ENCODE measurements at regions not wholly inside any gene's neighbourhood (a gene's known extent, or its start where the extent isn't known, plus 50 kb on each side); places are given as distances from the start of the nearest gene placed in this dataset.

DNA sequence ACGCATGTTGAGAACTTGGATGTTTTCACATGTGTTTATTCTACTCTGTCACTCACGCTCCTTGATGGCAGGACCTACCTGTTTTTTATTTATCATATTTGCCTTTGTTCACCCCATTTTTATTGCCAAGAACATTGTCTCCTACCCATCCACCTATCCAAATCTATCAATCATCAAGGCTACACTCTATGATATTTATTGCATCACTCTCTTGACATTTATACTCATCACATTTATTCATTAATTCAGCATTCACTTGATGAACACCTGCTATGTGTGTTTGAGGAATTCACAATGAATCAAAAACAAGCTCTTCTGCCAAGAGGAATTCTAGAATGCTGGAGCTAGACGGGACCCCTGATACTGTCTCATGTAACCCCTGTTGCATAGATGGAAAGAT, 94.5 kb upstream of the ZNF469 start:
- ChIA-PET POLR2A (no interaction called here), CTCF (interaction anchor here (0.6 kb wide), 1 partner anchor 252 kb away, joined by 4 read pairs; no protein-coding TSS in a partner anchor)
- Mint-ChIP-seq H3K27me3 (ENCODE audit: insufficient read depth, unreplicated experiment) (no peaks in the 10 kb centered on the region), H3K4me3 (ENCODE audit: unreplicated experiment) (no peak overlapping the region), H3K36me3 (ENCODE audit: insufficient read depth, unreplicated experiment) (no peaks in the 10 kb centered on the region), H3K9me3 (ENCODE audit: unreplicated experiment) (no peaks in the 10 kb centered on the region), H3K4me1 (ENCODE audit: insufficient read depth, unreplicated experiment) (no peaks in the 10 kb centered on the region), H3K27ac (ENCODE audit: low read depth, unreplicated experiment) (no peak overlapping the region)
- intact Hi-C loops (cut with micrococcal nuclease) = no loop called here
- DNase-seq (ENCODE audit: unreplicated experiment) = no peak
- no TSS peak for BruUV-seq (replicated peaks)
- TF ChIP-seq, protein P1, sequence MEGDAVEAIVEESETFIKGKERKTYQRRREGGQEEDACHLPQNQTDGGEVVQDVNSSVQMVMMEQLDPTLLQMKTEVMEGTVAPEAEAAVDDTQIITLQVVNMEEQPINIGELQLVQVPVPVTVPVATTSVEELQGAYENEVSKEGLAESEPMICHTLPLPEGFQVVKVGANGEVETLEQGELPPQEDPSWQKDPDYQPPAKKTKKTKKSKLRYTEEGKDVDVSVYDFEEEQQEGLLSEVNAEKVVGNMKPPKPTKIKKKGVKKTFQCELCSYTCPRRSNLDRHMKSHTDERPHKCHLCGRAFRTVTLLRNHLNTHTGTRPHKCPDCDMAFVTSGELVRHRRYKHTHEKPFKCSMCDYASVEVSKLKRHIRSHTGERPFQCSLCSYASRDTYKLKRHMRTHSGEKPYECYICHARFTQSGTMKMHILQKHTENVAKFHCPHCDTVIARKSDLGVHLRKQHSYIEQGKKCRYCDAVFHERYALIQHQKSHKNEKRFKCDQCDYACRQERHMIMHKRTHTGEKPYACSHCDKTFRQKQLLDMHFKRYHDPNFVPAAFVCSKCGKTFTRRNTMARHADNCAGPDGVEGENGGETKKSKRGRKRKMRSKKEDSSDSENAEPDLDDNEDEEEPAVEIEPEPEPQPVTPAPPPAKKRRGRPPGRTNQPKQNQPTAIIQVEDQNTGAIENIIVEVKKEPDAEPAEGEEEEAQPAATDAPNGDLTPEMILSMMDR (IDR thresholded peaks at IDR 0.05; ENCODE audit: unreplicated experiment) = no peak

DNA sequence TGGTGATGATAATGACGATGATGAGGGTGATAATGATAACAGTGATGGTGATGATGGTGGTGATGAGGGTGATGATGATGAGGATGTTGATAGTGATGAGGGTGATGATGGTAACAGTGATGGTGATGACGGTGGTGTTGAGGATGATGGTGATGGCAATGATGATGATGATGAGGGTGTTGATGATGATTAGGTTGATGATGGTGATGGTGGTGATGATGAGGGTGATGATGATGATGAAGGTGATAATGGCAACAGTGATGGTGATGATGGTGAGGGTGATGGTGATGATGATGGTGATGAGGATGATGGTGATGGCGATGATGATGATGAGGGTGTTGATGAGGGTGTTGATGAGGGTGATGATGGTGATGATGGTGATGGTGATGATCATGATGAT, 93.8 kb upstream of the ZNF469 start:
- POLR2A ChIA-PET = no interaction called here
- intact Hi-C loops (cut with micrococcal nuclease) = no loop called here
- H3K27me3 Mint-ChIP-seq (ENCODE audit: insufficient read depth, unreplicated experiment) = no peaks in the 10 kb centered on the region

DNA sequence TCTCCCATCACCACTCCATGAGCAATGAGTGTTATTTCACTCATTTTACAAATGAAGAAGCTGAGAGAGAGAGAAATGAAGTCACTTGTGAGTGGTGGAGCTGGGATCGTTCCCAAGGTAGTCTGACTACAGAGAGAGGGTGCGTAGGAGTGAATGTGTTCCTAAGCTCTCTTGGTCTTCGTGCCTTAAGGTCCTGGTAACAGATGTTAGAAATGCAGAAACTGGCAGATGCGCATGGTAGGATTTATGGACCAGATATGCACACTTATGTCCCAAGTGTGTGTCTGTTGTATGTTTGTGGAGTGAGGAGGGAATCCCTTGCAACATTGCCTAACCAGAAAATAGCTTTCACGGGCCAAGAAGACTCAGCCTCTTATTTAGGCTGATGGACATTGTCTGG, 93.2 kb upstream of the ZNF469 start:
- Mint-ChIP-seq H3K27me3 (ENCODE audit: insufficient read depth, unreplicated experiment) (no peaks in the 10 kb centered on the region), H3K4me1 (ENCODE audit: insufficient read depth, unreplicated experiment) (no peaks in the 10 kb centered on the region), H3K27ac (ENCODE audit: low read depth, unreplicated experiment) (no peak overlapping the region), H3K36me3 (ENCODE audit: insufficient read depth, unreplicated experiment) (no peaks in the 10 kb centered on the region), H3K4me3 (ENCODE audit: unreplicated experiment) (no peak overlapping the region), H3K9me3 (ENCODE audit: unreplicated experiment) (no peaks in the 10 kb centered on the region)
- no peak for DNase-seq (ENCODE audit: unreplicated experiment)
- ChIA-PET CTCF (no interaction called here), POLR2A (no interaction called here)
- intact Hi-C loops (cut with micrococcal nuclease) = no loop called here
- BruUV-seq (replicated peaks) = no TSS peak
- TF ChIP-seq, protein P1 (IDR thresholded peaks at IDR 0.05; ENCODE audit: unreplicated experiment) = no peak

More for the DNA sequence above, 93.8 kb upstream of the ZNF469 start:
- Mint-ChIP-seq H3K36me3 (ENCODE audit: insufficient read depth, unreplicated experiment) (no peaks in the 10 kb centered on the region), H3K4me3 (ENCODE audit: unreplicated experiment) (no peak overlapping the region), H3K4me1 (ENCODE audit: insufficient read depth, unreplicated experiment) (no peaks in the 10 kb centered on the region), H3K27ac (ENCODE audit: low read depth, unreplicated experiment) (no peak overlapping the region), H3K9me3 (ENCODE audit: unreplicated experiment) (no peaks in the 10 kb centered on the region)
- BruUV-seq (replicated peaks) = no TSS peak
- TF ChIP-seq, protein P1 (IDR thresholded peaks at IDR 0.05; ENCODE audit: unreplicated experiment) = no peak
- CTCF ChIA-PET = interaction anchor here (0.6 kb wide), 1 partner anchor 251 kb away, joined by 4 read pairs; no protein-coding TSS in a partner anchor
- DNase-seq (ENCODE audit: unreplicated experiment) = no peak

DNA sequence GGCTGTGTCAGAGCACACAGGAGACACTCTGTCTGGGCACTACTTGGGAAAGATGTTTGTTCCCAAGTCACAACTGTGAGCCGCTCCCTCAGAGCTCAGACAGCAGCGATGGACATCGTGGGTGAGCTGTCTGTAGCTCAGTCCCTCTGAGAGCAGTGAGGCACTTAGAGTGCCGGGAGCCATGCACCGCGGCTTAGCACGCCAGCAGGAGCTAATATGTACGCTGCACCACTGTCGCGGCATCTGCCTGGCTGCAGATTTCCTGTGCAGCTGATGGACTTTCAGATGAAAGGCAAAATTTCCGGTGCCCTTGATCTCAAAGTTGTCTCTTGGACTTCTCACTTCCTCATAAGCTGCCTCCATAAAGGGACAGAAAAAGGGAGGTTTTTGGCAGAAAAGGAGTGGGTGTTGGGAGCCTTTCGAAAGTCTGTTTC, 92.8 kb upstream of the ZNF469 start:
- no peak overlapping the region for H3K27ac Mint-ChIP-seq (ENCODE audit: low read depth, unreplicated experiment)
- no peak overlapping the region for H3K4me3 Mint-ChIP-seq (ENCODE audit: unreplicated experiment)
- BruUV-seq (replicated peaks) = no TSS peak
- DNase-seq (ENCODE audit: unreplicated experiment) = no peak
- no peaks in the 10 kb centered on the region for H3K36me3 Mint-ChIP-seq (ENCODE audit: insufficient read depth, unreplicated experiment)
- CTCF ChIA-PET = no interaction called here
- H3K9me3 Mint-ChIP-seq (ENCODE audit: unreplicated experiment) = no peaks in the 10 kb centered on the region
- POLR2A ChIA-PET = no interaction called here
- no peaks in the 10 kb centered on the region for H3K27me3 Mint-ChIP-seq (ENCODE audit: insufficient read depth, unreplicated experiment)
- intact Hi-C loops (cut with micrococcal nuclease) = no loop called here
- TF ChIP-seq, protein P1 (IDR thresholded peaks at IDR 0.05; ENCODE audit: unreplicated experiment) = no peak
- H3K4me1 Mint-ChIP-seq (ENCODE audit: insufficient read depth, unreplicated experiment) = no peaks in the 10 kb centered on the region

Data from MCF 10A (cell line).